ENCODE measurements at regions not wholly inside any gene's neighbourhood (a gene's known extent, or its start where the extent isn't known, plus 50 kb on each side); places are given as distances from the start of the nearest gene placed in this dataset.
"Not testable (repeated sequence)": the region's sequence is repeated elsewhere in the genome, so short reads cannot be mapped to it uniquely, and the experiment has no call there.

DNA sequence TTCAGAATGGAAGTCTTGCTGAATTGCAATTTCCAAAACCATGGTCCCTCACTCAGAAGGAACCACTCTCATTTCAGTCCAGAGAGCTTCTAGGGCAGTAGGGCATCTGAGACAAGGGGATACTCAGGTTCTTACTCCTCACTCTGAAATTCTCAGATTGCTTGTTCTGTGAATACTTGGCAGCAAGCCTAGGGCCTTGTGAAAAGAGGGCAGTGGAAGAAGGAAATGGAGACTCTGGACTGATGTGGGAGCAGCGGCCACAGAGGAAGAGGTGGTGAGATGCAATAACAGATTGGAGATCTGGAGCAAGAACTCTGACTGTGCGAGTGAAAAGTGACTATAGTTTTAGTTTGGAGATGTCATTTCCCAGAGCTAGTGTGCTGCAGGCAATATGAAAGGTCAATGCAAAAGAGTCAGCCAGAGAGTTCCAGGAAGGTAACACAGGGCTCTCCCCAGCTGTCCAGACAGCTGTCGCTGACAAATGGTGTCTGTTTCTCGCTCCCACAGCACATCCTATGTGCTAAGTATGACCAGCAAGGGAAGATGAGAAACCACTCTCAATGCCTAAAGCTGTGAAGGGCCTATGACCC, 291.6 kb upstream of the KIAA1217 start:
- H3K27ac ChIP-seq (ENCODE audit: low read depth, low read length) = no peak overlapping the region
- peaks cover 15% of the 10 kb centered on the region for H3K9me3 ChIP-seq (ENCODE audit: control insufficient read depth, insufficient read depth, low read length)
- H3K27me3 ChIP-seq (ENCODE audit: control insufficient read depth, insufficient read depth, low read length) = no peaks in the 10 kb centered on the region
- H3K4me3 ChIP-seq (ENCODE audit: low read depth, low read length) = no peak overlapping the region
- CTCF ChIA-PET = no interaction called here
- no peak for DNase-seq (ENCODE audit: low read depth, low spot score)
- TF ChIP-seq, protein P1, sequence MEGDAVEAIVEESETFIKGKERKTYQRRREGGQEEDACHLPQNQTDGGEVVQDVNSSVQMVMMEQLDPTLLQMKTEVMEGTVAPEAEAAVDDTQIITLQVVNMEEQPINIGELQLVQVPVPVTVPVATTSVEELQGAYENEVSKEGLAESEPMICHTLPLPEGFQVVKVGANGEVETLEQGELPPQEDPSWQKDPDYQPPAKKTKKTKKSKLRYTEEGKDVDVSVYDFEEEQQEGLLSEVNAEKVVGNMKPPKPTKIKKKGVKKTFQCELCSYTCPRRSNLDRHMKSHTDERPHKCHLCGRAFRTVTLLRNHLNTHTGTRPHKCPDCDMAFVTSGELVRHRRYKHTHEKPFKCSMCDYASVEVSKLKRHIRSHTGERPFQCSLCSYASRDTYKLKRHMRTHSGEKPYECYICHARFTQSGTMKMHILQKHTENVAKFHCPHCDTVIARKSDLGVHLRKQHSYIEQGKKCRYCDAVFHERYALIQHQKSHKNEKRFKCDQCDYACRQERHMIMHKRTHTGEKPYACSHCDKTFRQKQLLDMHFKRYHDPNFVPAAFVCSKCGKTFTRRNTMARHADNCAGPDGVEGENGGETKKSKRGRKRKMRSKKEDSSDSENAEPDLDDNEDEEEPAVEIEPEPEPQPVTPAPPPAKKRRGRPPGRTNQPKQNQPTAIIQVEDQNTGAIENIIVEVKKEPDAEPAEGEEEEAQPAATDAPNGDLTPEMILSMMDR (IDR thresholded peaks at IDR 0.05; ENCODE audit: low read depth, low read length) = no peak
- POLR2A ChIA-PET = no interaction called here

DNA sequence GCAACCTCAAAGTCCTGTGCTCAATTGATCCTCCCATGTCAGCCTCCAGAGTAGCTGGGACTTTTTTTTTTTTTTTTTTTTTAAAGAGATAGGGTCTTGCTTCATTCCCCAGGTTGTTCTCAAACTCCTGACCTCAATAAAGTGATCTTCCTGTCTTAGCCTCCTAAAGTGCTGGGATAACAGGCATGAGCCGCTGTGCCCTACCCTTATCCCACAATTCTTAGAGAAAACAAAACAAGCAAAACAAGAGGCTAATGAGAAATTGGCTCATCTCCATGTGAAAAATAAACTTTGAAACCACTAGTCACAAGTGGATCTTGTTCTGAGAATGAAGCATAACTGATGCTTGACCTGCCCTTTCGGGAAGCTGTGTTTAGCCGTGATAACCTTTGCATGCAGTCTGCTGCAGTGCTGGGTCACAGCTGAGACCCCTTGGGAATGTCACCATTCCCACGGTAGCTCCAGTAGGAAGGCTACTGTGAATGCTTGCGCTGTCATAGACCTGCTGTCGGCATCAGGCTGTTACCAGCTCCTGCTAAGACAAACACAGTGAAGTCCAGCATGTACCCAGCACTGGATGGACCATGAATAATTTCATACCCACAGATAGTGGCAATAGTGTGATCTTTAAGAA, 290.7 kb upstream of the KIAA1217 start:
- Histone ChIP-seq H3K4me3 (ENCODE audit: low read depth, low read length) (no peak overlapping the region), H3K9me3 (ENCODE audit: control insufficient read depth, insufficient read depth, low read length) (peaks cover 15% of the 10 kb centered on the region), H3K27ac (ENCODE audit: low read depth, low read length) (no peak overlapping the region), H3K27me3 (ENCODE audit: control insufficient read depth, insufficient read depth, low read length) (no peaks in the 10 kb centered on the region)
- ChIA-PET POLR2A (no interaction called here), CTCF (no interaction called here)
- TF ChIP-seq, protein P1 (IDR thresholded peaks at IDR 0.05; ENCODE audit: low read depth, low read length) = no peak
- no peak for DNase-seq (ENCODE audit: low read depth, low spot score)

DNA sequence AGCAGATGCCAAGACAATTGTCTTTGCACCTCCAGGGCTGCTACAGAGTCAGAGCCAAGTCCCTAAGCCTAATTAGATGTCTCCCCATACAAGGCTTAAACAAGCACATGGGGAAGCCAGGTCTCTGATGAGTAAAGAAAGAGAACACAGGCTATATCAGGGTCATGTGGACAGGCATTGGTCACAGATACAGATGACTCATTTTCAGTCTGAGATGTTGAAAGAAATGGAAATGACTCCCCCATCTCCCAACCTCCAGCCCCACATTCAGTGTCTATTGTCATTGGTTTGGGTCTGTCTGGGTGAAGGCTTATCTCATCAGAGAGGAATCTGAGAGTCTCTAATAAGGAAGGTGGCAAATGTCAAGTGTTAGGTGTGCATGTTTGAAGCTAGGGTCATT, 290.1 kb upstream of the KIAA1217 start:
- H3K27me3 ChIP-seq (ENCODE audit: control insufficient read depth, insufficient read depth, low read length) = no peaks in the 10 kb centered on the region
- TF ChIP-seq, protein P1 (IDR thresholded peaks at IDR 0.05; ENCODE audit: low read depth, low read length) = no peak
- no peak overlapping the region for H3K4me3 ChIP-seq (ENCODE audit: low read depth, low read length)
- H3K9me3 ChIP-seq (ENCODE audit: control insufficient read depth, insufficient read depth, low read length) = peaks cover 11% of the 10 kb centered on the region
- CTCF ChIA-PET = no interaction called here
- POLR2A ChIA-PET = no interaction called here
- no peak for DNase-seq (ENCODE audit: low read depth, low spot score)
- H3K27ac ChIP-seq (ENCODE audit: low read depth, low read length) = no peak overlapping the region

DNA sequence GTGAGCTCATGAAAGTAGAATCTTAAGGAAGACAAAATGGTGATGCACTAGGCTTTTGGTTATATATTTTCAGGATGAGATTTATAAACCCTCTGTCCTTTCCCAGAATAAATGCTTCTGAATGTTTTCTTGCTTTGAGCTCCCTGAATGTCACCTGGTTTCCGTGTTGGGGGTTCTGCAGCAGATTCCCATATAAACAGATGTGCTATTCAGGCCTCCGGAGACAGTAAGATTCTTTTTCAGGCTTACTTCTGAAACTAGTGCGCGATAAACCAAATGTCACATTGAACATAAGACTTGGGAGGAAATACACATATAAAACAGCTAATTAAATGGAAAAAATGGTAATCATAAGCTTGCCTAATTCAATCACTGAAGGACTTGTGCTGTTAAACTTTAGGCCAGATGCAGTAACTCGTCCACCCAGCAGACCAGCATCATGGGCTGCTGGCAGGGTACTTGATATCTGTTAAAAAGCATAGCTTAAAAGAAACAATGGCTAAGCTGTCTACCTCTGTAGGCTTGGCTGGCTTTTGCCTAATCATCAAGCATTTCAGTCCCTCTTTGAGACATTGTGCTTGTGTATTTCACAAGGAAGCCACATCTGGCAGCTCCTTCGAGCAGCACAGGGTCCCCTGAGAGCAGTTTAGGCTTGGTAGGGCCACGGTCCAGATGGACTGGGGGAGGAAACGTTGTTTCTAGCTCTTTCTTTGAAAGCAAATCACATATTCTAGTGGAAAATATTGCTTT, 281.2 kb upstream of the KIAA1217 start:
- POLR2A ChIA-PET = no interaction called here
- CTCF ChIA-PET = no interaction called here
- DNase-seq (ENCODE audit: low read depth, low spot score) = no peak

DNA sequence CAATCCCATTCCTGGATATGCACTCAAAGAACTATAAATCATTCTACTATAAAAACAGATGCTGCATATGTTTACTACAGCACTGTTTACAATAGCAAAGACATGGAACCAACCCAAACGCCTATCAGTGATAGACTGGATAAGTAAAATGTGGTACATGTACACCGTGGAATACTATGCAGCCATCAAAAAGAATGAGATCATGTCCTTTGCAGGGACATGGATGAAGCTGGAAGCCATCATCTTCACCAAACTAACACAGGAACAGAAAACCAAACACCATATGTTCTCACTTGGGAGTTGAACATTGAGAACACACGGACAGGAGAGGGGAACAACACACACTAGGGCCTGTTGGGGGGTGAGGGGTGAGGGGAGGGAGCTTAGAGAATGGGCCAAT, 274.9 kb upstream of the KIAA1217 start:
- H3K27ac ChIP-seq (ENCODE audit: low read depth, low read length); CTCF ChIA-PET; DNase-seq (ENCODE audit: low read depth, low spot score); POLR2A ChIA-PET; H3K9me3 ChIP-seq (ENCODE audit: control insufficient read depth, insufficient read depth, low read length); H3K4me3 ChIP-seq (ENCODE audit: low read depth, low read length); H3K27me3 ChIP-seq (ENCODE audit: control insufficient read depth, insufficient read depth, low read length): not testable (repeated sequence)

More for the DNA sequence above, 281.2 kb upstream of the KIAA1217 start:
- H3K9me3 ChIP-seq (ENCODE audit: control insufficient read depth, insufficient read depth, low read length) = peaks cover 10% of the 10 kb centered on the region; the same call in 1 of the 2 replicates
- no peaks in the 10 kb centered on the region for H3K27me3 ChIP-seq (ENCODE audit: control insufficient read depth, insufficient read depth, low read length)
- TF ChIP-seq, protein P1 (IDR thresholded peaks at IDR 0.05; ENCODE audit: low read depth, low read length) = no peak
- no peak overlapping the region for H3K27ac ChIP-seq (ENCODE audit: low read depth, low read length)
- no peak overlapping the region for H3K4me3 ChIP-seq (ENCODE audit: low read depth, low read length)
